H1 (cell line): ENCODE measurements at regions not wholly inside any gene's neighbourhood (a gene's known extent, or its start where the extent isn't known, plus 50 kb on each side); places are given as distances from the start of the nearest gene placed in this dataset.

Source experiments
- CTCF ChIP-seq, 3 experiments: IDR thresholded peaks; 1 replicate in 2 of 3; 2 replicates in 1 of 3; pipeline versions ENCODE4 v1.5.1 to v1.6.1; 2011; ENCODE audit warnings: low read length in 3 of 3, mild to moderate bottlenecking in 3 of 3, inconsistent platforms in 2 of 3, low read depth in 1 of 3, moderate library complexity in 1 of 3; ENCODE audit not compliant: insufficient read depth in 1 of 3; ENCODE audit errors: control extremely low read depth in 1 of 3
- EP300 ChIP-seq, 2 experiments: IDR thresholded peaks; 1 replicate in 1 of 2; 2 replicates in 1 of 2; pipeline ENCODE4 v1.6.1; 2011 to 2012; ENCODE audit warnings: low read depth in 2 of 2, low read length in 2 of 2, mild to moderate bottlenecking in 2 of 2, borderline replicate concordance in 1 of 2, inconsistent platforms in 1 of 2, moderate library complexity in 1 of 2
- POLR2A ChIP-seq, 2 experiments: IDR thresholded peaks; 1 replicate in 1 of 2; 2 replicates in 1 of 2; pipeline ENCODE4 v1.6.1; 2011; ENCODE audit warnings: low read depth in 2 of 2, low read length in 2 of 2, mild to moderate bottlenecking in 2 of 2; ENCODE audit errors: control extremely low read depth in 1 of 2
- TAF7 ChIP-seq: optimal IDR thresholded peaks from 2 replicates; pipeline ENCODE3; 2011; ENCODE audit warnings: low read depth, mild to moderate bottlenecking, inconsistent platforms, low read length, moderate library complexity, borderline replicate concordance

DNA sequence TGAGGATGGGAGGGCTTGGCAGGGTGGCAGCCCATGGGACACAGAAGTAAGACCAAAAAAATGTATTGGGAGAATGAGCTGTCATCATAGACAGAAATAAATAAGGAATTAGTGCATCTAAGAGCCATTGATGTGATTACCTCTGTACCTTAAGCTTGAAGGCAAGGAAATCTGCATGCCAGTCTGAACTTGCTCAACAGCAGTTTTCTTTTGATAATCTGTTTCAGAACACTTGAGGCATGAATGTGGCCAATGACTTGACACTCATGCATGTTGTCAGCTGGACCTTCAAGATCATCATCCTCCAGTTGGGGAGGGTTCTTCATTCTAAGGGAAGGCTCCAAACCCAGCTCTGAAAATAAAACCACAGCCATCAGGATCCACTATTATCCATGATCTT lies 148.5 kb downstream of the DCLK3 start:
- TF ChIP-seq POLR2A (IDR thresholded peaks at IDR 0.05; ENCODE audit: control extremely low read depth in 1 of 2, low read depth in 2 of 2, low read length in 2 of 2) = no peak
- no peak for TF ChIP-seq TAF7
- no peak for TF ChIP-seq EP300 (IDR thresholded peaks at IDR 0.05; ENCODE audit: borderline replicate concordance in 1 of 2, low read depth in 2 of 2, low read length in 2 of 2)
- no peak for TF ChIP-seq CTCF (IDR thresholded peaks at IDR 0.05; ENCODE audit: control extremely low read depth in 1 of 3, insufficient read depth in 1 of 3, low read depth in 1 of 3, low read length in 3 of 3)
